ENCODE measurements at regions not wholly inside any gene's neighbourhood (a gene's known extent, or its start where the extent isn't known, plus 50 kb on each side); places are given as distances from the start of the nearest gene placed in this dataset.

DNA sequence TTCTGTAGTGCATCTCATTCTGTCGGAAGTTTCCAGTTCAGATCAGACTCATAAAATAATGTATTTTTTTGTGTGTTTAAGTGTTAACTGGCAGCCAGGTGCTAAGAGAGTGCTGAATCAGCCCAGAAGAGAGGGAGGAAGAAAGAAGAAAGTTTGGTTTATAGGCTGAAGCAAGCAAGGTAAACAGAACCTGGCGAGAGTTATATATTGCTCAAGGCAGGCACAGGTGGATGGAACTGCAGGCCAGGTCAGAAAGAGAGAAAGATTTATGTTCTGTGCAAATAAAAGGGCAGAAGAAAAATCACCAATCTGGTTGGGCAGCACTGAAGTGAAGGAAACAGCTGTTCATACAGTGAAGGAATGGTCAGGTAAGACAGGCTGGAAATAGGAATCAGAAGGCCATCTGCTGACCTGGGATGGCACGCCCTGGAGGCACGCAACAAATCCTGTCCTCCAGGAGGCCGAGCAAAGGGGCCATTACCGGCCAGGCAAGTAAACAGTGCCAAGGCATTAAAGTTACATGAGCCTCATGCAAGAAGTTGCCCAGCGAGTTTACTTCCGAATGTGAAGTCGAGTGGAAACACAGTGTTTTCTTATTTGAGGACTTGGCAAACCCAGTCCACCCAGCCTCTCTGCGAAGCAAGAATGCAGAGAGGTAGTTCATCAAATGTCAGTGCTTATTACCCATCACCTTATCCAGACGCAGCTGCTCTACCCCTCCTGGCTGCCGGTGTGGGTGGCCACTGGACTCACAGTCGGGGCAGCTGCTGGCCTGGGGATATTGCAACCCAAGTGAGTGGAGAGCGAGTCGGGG is 309.8 kb downstream of the VPS13C start:
- TF ChIP-seq, protein P1, sequence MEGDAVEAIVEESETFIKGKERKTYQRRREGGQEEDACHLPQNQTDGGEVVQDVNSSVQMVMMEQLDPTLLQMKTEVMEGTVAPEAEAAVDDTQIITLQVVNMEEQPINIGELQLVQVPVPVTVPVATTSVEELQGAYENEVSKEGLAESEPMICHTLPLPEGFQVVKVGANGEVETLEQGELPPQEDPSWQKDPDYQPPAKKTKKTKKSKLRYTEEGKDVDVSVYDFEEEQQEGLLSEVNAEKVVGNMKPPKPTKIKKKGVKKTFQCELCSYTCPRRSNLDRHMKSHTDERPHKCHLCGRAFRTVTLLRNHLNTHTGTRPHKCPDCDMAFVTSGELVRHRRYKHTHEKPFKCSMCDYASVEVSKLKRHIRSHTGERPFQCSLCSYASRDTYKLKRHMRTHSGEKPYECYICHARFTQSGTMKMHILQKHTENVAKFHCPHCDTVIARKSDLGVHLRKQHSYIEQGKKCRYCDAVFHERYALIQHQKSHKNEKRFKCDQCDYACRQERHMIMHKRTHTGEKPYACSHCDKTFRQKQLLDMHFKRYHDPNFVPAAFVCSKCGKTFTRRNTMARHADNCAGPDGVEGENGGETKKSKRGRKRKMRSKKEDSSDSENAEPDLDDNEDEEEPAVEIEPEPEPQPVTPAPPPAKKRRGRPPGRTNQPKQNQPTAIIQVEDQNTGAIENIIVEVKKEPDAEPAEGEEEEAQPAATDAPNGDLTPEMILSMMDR (IDR thresholded peaks at IDR 0.05) = no peak
- no peak for TF ChIP-seq POLR2A (IDR thresholded peaks at IDR 0.05)
